Ishikawa (cell line): ENCODE measurements at regions not wholly inside any gene's neighbourhood (a gene's known extent, or its start where the extent isn't known, plus 50 kb on each side); places are given as distances from the start of the nearest gene placed in this dataset.
A peak's percentile ranks its signal among the peaks of the same experiment; 100 is the strongest.

ENCODE experiments used
- CEBPB ChIP-seq: IDR thresholded peaks from 2 replicates; pipeline ENCODE4 v1.6.1; 2012
- CREB1 ChIP-seq: IDR thresholded peaks from 2 replicates; pipeline ENCODE4 v1.6.1; 2012; ENCODE audit warnings: low read depth
- EGR1 ChIP-seq: IDR thresholded peaks from 2 replicates; pipeline ENCODE4 v1.6.1; 2012
- EP300 ChIP-seq: IDR thresholded peaks from 2 replicates; pipeline ENCODE4 v1.6.1; 2012; ENCODE audit warnings: borderline replicate concordance
- FOXM1 ChIP-seq: IDR thresholded peaks from 2 replicates; pipeline ENCODE4 v1.6.1; 2012; ENCODE audit warnings: low read depth, borderline replicate concordance
- MAX ChIP-seq: IDR thresholded peaks from 2 replicates; pipeline ENCODE4 v1.6.1; 2012
- NFIC ChIP-seq: IDR thresholded peaks from 2 replicates; pipeline ENCODE4 v1.6.1; 2012
- RAD21 ChIP-seq: IDR thresholded peaks from 2 replicates; pipeline ENCODE4 v1.6.1; 2012; ENCODE audit warnings: low read depth
- REST ChIP-seq: IDR thresholded peaks from 2 replicates; pipeline ENCODE4 v1.6.1; 2012; ENCODE audit warnings: low read depth, mild to moderate bottlenecking
- TAF1 ChIP-seq: IDR thresholded peaks from 2 replicates; pipeline ENCODE4 v1.6.1; 2012; ENCODE audit warnings: low read depth, mild to moderate bottlenecking
- TCF12 ChIP-seq: IDR thresholded peaks from 2 replicates; pipeline ENCODE4 v1.6.1; 2012; ENCODE audit warnings: low read depth
- TEAD4 ChIP-seq: IDR thresholded peaks from 2 replicates; pipeline ENCODE4 v1.6.1; 2012
- USF1 ChIP-seq: IDR thresholded peaks from 2 replicates; pipeline ENCODE4 v1.6.1; 2012
- ZBTB7A ChIP-seq: IDR thresholded peaks from 2 replicates; pipeline ENCODE4 v1.6.1; 2012; ENCODE audit warnings: low read depth

DNA sequence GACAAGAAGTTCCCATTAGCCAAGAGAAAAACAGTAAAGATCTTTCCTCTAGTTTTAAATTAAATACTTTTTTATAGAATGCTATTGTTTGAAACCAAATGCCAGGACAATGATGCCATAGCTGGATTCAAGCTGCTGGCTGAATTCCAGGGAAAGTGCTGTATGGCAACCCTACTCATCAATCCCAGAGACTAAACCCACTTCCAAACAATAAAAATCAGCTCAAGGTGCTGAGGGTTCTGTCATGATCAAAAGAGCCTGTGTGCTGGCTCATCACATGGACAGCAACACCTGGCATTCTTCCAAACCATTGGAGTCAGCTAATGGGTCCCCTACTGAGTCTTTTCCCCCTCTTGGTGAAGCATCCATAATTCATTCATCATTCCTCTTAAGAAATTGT, 53.7 kb upstream of the PARD3B start:
- TF ChIP-seq CEBPB (0 out of 2 replicates have a peak, but pooled peaks have one; percentile 4), CREB1 (no peak), TEAD4 (peak; percentile 93), EP300 (peak; percentile 89), TCF12 (peak; percentile 89), TAF1 (no peak), NFIC (peak; percentile 98), FOXM1 (peak; percentile 83), MAX (no peak; the same call in 1 of the 2 replicates), REST (peak; percentile 26; the same call in 1 of the 2 replicates), ZBTB7A (no peak)

DNA sequence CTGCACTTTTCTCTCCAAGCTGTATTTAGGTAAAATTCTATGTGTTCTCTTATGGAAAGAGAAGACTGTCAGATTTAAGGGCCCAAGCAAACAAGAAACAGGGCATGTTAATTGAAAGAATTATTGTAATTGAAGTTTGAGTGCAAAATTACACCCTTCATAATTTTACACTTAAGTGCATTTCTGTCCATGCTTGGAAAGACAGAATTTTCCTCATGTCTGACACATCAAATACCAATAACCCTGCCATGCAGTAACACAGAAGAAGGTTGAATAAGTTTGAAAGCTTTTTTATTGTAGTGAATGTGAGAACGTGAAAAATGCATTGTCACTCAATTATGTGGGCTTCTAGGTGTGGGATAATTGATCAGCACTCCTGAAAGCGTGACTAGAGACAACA, 52.9 kb upstream of the PARD3B start:
- TF ChIP-seq ZBTB7A (no peak), RAD21 (no peak), MAX (0 out of 2 replicates have a peak, but pooled peaks have one; percentile 40), CEBPB (0 out of 2 replicates have a peak, but pooled peaks have one; percentile 5), CREB1 (no peak), FOXM1 (peak; percentile 75; the same call in 1 of the 2 replicates), EP300 (peak; percentile 87), TCF12 (peak; percentile 56; the same call in 1 of the 2 replicates), TEAD4 (peak; percentile 81), NFIC (peak; percentile 68)

DNA sequence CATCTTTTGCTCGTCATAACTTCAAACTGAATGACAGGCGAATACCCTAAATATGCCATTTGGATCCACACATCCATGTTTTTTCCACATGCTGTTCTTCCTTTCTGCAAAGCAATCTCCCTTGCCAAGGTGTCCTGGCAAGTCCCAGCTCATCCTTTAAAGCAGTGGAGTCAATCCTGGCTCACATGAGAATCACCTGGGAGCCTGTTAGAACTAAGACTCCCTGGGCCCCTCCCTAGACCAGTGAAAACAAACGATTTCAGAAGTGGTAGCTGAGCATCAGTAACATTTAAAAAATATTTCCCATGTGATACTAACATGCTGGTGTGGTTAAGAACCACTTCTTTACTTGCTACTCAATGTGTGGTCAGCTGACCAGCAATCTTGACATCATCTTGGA, 50.6 kb upstream of the PARD3B start:
- no peak for TF ChIP-seq EGR1
- no peak for TF ChIP-seq FOXM1
- no peak for TF ChIP-seq EP300
- no peak for TF ChIP-seq RAD21
- no peak for TF ChIP-seq ZBTB7A
- no peak for TF ChIP-seq TEAD4
- no peak for TF ChIP-seq MAX

DNA sequence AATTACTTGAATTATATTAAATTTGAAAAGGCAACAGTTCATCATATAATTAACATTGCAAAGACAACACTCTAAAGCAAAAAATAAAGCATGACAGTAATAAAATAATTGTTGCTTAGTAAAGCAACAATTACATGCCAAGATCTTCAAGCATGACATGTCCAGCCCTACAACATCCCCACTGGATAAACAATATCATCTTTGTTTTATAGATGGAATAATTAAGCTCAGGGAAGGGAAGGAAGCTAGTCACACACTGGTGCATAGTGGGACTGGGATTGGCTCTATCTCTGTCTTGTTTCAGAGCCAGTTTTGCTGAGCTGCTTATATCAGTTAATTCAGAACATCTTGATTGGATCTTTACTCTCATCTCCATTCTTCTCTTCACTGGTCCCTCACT, 49.9 kb upstream of the PARD3B start:
- TF ChIP-seq CEBPB (no peak), USF1 (no peak), RAD21 (no peak), EP300 (no peak), EGR1 (no peak)
